Tibial nerve (tissue), 4 donors: ENCODE measurements at regions not wholly inside any gene's neighbourhood (a gene's known extent, or its start where the extent isn't known, plus 50 kb on each side); places are given as distances from the start of the nearest gene placed in this dataset.

Experiments
- CTCF ChIP-seq, 5 experiments: fragments of 200-600 bp in 3 of 5; fragments of 450-650 bp in 2 of 5; sonication (generic) in 3 of 5; IDR thresholded peaks; one replicate each; pipeline ENCODE4 v1.5.1; 2016 to 2019; ENCODE audit warnings: antibody characterized with exemption in 5 of 5, mild to moderate bottlenecking in 3 of 5, moderate library complexity in 2 of 5
- EP300 ChIP-seq, 2 donors: sonication (generic); formaldehyde crosslinking; IDR thresholded peaks; one replicate each; pipeline ENCODE4 v1.6.1; 2017; ENCODE audit warnings: antibody characterized with exemption in 2 of 2, mild to moderate bottlenecking in 1 of 2
- POLR2A ChIP-seq, 2 donors: fragments of 450-650 bp; IDR thresholded peaks; one replicate each; pipeline ENCODE4 v1.6.1; 2017; ENCODE audit warnings: antibody characterized with exemption in 2 of 2, mild to moderate bottlenecking in 2 of 2, moderate library complexity in 2 of 2

- no peak for TF ChIP-seq POLR2A (IDR thresholded peaks at IDR 0.05)
- no peak for TF ChIP-seq EP300 (IDR thresholded peaks at IDR 0.05)
- TF ChIP-seq CTCF (IDR thresholded peaks at IDR 0.05) = no peak
Observed at GRCh38 chrX:141989815-141990214, 86.1 kb downstream of the MAGEC1 start.
